GM18511 (cell line): ENCODE measurements at regions not wholly inside any gene's neighbourhood (a gene's known extent, or its start where the extent isn't known, plus 50 kb on each side); places are given as distances from the start of the nearest gene placed in this dataset.
A peak's percentile ranks its signal among the peaks of the same experiment; 100 is the strongest.
"Not testable (repeated sequence)": the region's sequence is repeated elsewhere in the genome, so short reads cannot be mapped to it uniquely, and the experiment has no call there.

Experiments
- ATAC-seq: cut with Tn5 transposase; IDR thresholded peaks from one replicate; pipeline ENCODE4 v1.9.1; 2021; ENCODE audit warnings: mild to moderate bottlenecking, moderate library complexity; ENCODE audit not compliant: unreplicated experiment

GRCh38 chr20:50436052-50436656, 74.0 kb upstream of the PTPN1 start:
- ATAC-seq: no peak

GRCh38 chr20:50436696-50437095, 73.5 kb upstream of the PTPN1 start:
- ATAC-seq: no peak

DNA sequence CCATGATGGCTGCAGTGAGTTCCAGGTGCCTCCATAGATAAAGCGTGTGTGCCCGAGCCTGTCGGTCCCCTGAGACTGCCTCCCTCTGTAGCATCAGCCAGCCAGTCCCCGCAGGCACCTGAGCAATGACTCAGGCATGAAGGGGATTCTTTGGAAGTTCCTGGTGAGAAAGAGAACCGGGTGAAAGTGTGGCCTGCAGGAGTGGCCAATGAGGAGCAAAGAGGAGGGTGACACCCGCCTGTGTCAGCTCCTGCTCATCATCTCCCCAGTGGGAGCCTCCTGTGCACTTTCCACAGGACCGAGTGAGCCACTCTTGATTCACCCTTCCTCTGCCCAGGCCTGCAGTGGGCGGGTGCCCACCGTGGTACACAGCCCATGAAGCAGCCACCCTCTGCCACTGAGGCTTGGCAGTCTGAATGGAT, 71.2 kb upstream of the PTPN1 start:
- no peak for ATAC-seq

GRCh38 chr20:50439539-50440453, 70.4 kb upstream of the PTPN1 start:
- no peak for ATAC-seq

- no peak for ATAC-seq
These were observed 67.7 kb upstream of the PTPN1 start for GRCh38 chr20:50442512-50442911.

- no peak for ATAC-seq
These were observed 64.6 kb upstream of the PTPN1 start for GRCh38 chr20:50445354-50446151.

DNA sequence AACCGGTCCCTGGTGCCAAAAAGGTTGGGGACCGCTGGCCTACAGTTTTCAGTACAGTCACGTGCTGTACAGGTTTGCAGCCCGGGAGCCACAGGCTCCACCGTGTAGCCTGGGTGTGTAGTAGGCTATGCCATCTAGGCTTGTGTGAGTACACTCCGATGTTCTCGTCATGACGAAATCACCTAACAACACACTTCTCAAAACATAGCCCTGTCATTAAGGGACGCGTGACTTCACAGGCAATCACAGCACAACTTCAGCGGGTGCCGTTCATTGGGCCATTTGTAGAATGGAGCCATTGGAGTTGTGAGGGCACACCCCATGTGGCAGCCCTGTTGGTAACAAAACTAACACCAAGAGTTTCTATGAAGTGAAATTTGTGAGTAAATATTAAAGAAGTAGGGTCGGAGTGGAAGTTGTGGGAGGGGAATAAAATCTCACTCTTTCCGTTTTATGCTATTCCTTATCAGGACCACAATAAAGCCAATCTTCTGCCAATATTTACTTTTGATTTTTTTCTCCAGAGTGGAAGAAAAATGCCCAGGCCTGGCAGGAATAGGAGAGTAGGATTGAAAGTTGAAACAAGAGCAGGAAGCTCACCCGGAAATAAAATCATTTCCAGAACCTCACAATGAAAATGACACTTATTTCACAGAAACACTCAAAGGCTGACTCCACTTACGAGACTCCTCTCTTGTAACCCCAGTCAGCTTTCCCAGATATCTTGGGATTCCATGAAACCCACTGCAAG, 63.7 kb upstream of the PTPN1 start:
- no peak for ATAC-seq

DNA sequence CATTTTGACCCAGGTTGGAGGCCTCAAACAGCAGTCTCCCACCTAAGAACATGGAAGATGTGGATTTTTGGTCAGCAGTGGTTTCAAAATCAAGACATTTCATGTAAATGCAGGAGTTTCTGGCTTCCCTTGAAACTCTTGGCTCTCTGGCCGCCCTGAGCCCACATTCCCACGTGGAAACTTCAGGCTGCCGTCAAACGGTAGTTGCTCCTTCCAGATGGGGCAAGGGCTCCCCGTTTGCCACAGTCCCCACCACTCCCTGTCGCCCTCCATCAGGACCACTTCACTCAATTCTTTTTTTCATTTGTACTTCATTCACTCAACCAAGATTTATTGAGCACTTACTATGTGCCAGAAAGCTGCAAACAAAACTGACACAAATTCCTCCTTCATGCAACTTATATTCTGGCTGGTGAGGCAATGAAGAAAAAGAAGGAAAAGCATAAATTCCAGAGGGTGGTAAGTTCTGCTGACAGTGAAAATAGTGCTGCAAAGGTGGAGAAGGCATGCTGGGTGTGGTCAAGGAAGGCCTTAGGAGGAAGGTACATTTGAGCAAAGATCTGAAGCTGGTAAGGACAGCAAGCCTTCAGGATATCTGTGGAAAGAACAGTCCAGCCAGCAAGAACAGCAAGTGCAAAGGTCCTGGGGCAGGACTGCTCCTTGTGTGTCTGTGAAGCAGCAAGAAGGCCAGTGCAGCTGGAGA, 62.9 kb upstream of the PTPN1 start:
- no peak for ATAC-seq

DNA sequence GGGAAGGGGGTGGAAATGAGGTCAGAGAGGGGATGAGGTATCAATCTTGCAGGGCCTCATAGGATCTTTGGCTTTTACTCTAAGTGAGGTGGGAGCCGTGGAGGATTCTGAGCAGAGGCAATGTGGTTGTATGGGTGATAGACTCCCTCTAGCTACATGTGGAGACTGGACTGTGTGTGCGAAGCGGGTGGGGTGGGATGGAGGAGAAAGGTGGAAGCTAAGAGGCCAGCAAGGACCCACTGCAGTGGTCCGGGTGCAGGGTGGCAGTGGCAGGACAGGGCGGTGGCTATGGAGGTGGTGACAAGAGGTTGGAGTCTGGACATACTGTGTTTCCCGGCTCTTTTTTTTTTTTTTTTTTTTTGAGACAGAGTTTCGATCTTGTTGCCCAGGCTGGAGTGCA, 62.4 kb upstream of the PTPN1 start:
- ATAC-seq: no peak

GRCh38 chr20:50448625-50449403, 61.4 kb upstream of the PTPN1 start:
- ATAC-seq: not testable (repeated sequence)

DNA sequence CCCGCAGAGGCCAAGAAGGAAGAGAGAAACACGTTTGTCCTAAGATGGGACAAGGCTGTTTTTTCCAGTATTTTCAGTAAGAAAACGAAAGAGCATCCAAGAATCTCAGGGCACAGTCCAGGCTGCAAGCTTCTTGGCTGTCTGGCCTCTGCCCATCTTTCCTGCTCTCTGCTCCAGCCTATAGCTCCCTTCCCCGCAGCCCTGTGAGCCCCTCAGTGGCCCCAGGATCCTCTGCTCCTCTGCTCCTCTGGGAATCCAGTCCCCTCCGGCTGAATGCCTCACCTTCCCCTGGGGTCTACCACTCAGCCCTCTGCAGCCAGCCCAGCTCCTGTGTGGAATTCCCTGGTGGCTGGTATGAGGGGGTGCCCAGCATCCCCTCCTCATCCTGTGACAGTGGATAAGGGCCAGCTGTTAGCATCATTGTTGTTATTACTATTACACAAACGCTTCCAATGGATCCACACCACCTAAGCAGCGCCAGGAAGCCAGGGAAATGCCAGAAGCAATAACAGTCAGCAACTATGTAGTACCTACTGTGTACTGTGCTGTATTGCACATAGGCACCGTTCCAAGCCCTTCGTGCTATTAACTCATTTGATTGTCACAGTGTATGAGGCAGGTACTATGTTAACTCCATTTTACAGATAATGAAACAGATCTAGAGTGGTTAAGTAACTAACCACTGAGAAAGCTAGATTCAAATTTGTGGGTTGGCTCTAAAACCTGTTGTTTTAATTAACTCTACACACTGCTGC, 60.3 kb upstream of the PTPN1 start:
- ATAC-seq: peak; percentile 55

- ATAC-seq: no peak
These were observed 59.7 kb upstream of the PTPN1 start for GRCh38 chr20:50450493-50450826.

GRCh38 chr20:50450881-50451752, 59.1 kb upstream of the PTPN1 start:
- ATAC-seq: peak; percentile 92

DNA sequence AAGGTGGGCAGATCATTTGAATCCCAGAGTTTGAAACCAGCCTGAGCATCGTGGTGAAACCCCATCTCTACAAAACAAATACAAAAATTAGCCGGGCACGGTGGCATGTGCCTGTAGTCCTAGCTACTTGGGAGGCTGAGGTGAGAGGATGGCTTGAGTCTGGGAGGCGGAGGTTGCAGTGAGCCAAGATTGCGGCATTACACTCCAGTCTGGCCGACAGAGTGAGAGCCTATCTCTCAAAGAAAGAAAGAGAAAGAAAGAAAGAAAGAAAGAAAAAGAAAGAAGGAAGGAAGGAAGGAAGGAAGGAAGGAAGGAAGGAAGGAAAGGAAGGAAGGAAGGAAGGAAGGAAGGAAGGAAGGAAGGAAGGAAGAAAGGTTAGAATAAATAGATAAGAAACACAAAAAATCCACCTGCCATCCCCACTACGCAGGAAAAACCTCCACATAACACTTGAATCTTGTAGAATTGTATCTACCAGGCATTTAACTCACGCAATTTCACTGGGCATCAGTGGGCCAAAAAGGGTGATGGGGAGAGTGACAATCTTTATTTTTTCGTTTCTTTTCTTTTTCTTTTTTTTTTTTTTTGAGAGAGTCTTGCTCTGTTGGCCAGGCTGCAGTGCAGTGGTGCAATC, 58.3 kb upstream of the PTPN1 start:
- not testable (repeated sequence) for ATAC-seq

DNA sequence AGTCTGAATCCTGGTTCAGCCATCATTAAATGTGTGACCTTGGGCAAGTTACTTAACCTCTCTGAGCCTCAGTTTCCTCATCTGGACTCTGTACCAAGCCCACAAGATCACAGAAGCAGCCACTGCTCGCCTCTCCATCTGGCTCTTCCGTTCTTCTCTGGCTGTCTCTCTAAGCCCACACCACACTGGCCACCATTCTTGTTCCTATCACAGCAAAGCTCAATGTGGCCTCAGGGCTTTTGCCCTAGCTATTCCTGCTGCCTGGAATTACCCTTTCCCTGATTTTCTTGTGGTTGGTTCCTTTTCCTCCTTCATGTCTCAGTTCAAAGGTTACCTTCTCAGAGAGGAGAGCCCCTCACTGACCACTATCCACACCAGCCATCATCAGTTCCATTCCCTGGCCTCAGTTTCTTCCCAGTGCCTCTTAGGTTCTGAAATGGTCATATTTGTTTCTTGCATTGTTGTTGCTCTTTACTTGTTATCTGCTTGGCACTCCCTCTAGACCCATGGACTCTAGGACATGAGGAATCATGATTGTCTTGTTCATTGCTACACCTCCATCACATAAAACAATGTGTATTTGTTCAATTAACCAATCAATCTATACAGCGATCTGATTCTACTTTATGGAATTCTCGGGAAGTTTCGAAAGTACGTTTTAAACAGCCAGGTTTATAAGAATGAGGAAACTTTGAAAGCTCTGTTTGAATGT, 56.5 kb upstream of the PTPN1 start:
- ATAC-seq: no peak

GRCh38 chr20:50455245-50455644, 54.9 kb upstream of the PTPN1 start:
- not testable (repeated sequence) for ATAC-seq
